ENCODE measurements at regions not wholly inside any gene's neighbourhood (a gene's known extent, or its start where the extent isn't known, plus 50 kb on each side); places are given as distances from the start of the nearest gene placed in this dataset.

DNA sequence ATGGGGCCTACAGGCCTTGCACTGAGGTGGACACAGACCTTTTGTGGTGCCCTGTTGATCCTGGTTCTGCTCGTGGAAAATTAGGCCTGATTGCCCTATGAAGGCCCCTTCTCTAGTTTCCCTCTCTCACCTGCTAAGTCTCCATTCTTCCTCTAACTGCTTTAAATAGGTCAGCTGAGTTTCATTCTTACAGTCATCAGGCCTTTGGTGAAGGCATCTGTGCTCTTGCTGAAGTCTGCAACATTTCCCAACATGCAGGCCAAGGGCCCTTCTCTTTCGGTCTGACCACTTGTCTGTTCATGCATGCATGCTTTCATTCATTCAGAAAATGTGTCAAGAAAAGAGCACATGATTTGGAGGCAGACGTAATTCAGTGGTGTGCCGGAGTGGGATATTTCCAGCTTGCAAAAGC is 244.0 kb downstream of the BUB3 start:
- TF ChIP-seq, protein P1, sequence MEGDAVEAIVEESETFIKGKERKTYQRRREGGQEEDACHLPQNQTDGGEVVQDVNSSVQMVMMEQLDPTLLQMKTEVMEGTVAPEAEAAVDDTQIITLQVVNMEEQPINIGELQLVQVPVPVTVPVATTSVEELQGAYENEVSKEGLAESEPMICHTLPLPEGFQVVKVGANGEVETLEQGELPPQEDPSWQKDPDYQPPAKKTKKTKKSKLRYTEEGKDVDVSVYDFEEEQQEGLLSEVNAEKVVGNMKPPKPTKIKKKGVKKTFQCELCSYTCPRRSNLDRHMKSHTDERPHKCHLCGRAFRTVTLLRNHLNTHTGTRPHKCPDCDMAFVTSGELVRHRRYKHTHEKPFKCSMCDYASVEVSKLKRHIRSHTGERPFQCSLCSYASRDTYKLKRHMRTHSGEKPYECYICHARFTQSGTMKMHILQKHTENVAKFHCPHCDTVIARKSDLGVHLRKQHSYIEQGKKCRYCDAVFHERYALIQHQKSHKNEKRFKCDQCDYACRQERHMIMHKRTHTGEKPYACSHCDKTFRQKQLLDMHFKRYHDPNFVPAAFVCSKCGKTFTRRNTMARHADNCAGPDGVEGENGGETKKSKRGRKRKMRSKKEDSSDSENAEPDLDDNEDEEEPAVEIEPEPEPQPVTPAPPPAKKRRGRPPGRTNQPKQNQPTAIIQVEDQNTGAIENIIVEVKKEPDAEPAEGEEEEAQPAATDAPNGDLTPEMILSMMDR (IDR thresholded peaks at IDR 0.05), result no peak
- no peak for TF ChIP-seq POLR2AphosphoS5 (IDR thresholded peaks at IDR 0.05)
- TF ChIP-seq POLR2A (IDR thresholded peaks at IDR 0.05; ENCODE audit: low read depth), result no peak
